GM12878 (cell line): ENCODE measurements at regions not wholly inside any gene's neighbourhood (a gene's known extent, or its start where the extent isn't known, plus 50 kb on each side); places are given as distances from the start of the nearest gene placed in this dataset.

Experiments
- ATAC-seq: fragments of 200-7000 bp; cut with Tn5 transposase; 3 replicates; pipeline ENCODE4 v1.9.1; 2020; ENCODE audit warnings: mild to moderate bottlenecking, moderate library complexity
- BruUV-seq: library from RNA; stranded (reverse); fragments of 400-500 nt; replicated peaks from 2 replicates; lab custom pipeline; 2021; lab: Mats Ljungman, UMichigan
- CTCF ChIA-PET: fragments of 300-600 bp; sonication (Branson Sonifier 250); formaldehyde crosslinking; extraction: SDS; loops from one replicate; lab custom pipeline; 2021; ENCODE audit warnings: inconsistent platforms; lab: Yijun Ruan, JAX
- POLR2A ChIA-PET: fragments of 350-600 bp; formaldehyde crosslinking; extraction: SDS; loops from one replicate; lab custom pipeline; 2021; ENCODE audit warnings: inconsistent platforms; lab: Charles Lee
- RAD21 ChIA-PET: fragments of 300-600 bp; sonication (Branson Sonifier 250); formaldehyde crosslinking; loops from one replicate; lab custom pipeline; 2023; ENCODE audit warnings: antibody characterized with exemption; ENCODE audit not compliant: unreplicated experiment; lab: Charles Lee
- SMC1A ChIA-PET: fragments of 300-600 bp; sonication (Branson Sonifier 250); formaldehyde crosslinking; loops from one replicate; lab custom pipeline; 2023; ENCODE audit not compliant: unreplicated experiment, uncharacterized antibody; lab: Charles Lee
- DNase-seq: peaks from one replicate; pipeline ENCODE4 v3.0.0-alpha.2; 2011; ENCODE audit warnings: low read depth, low spot score
- FAIRE-seq: peaks from 3 replicates; lab custom pipeline; 2011; peaks lifted over from hg19 to GRCh38; lab: Jason Lieb, UNC
- H2AFZ ChIP-seq: 2 replicates; pipeline ENCODE4 v1.6.0; 2011; ENCODE audit warnings: low read depth, low read length, control low read depth; ENCODE audit not compliant: control insufficient read depth
- H3K27ac ChIP-seq: 2 replicates; pipeline ENCODE4 v1.5.1; 2011; ENCODE audit warnings: control low read depth; ENCODE audit not compliant: control insufficient read depth, insufficient read depth
- H3K27me3 ChIP-seq, 2 experiments: replicated peaks in 1 of 2; 2 replicates each; pipeline versions ENCODE4 v1.6.0 to v1.6.1; 2011; ENCODE audit warnings: low read length in 1 of 2; ENCODE audit not compliant: control insufficient read depth in 2 of 2, insufficient read depth in 2 of 2
- H3K36me3 ChIP-seq, 2 experiments: 2 replicates each; pipeline ENCODE4 v1.5.1; 2011; ENCODE audit warnings: low read length in 1 of 2; ENCODE audit not compliant: control insufficient read depth in 2 of 2, insufficient read depth in 2 of 2
- H3K4me1 ChIP-seq: 2 replicates; pipeline ENCODE4 v1.6.1; 2011; ENCODE audit warnings: mild to moderate bottlenecking, low read length, moderate library complexity, mixed read lengths; ENCODE audit not compliant: control insufficient read depth, insufficient read depth
- H3K4me2 ChIP-seq: 2 replicates; pipeline ENCODE4 v1.6.0; 2011; ENCODE audit warnings: control low read depth; ENCODE audit not compliant: control insufficient read depth, insufficient read depth
- H3K4me3 ChIP-seq: fragments of 200-600 bp; sonication (generic); 2 replicates; pipeline ENCODE4 v1.5.1; 2016
- H3K79me2 ChIP-seq: 2 replicates; pipeline ENCODE4 v1.6.0; 2011; ENCODE audit warnings: low read length; ENCODE audit not compliant: control insufficient read depth, insufficient read depth
- H3K9ac ChIP-seq: 2 replicates; pipeline ENCODE4 v1.8.0; 2011; ENCODE audit warnings: low read length, control low read depth, mixed read lengths; ENCODE audit not compliant: control insufficient read depth, insufficient read depth
- H3K9me3 ChIP-seq: replicated peaks from 3 replicates; pipeline ENCODE4 v1.5.1; 2011; ENCODE audit warnings: mild to moderate bottlenecking, low read length; ENCODE audit not compliant: control insufficient read depth, insufficient read depth
- H4K20me1 ChIP-seq: 2 replicates; pipeline ENCODE4 v1.6.0; 2011; ENCODE audit not compliant: control insufficient read depth, insufficient read depth
- ASH2L ChIP-seq: fragments of 300-600, 200-600 bp; sonication (generic); IDR thresholded peaks from 2 replicates; pipeline ENCODE4 v1.6.1; 2017; ENCODE audit warnings: low read depth, mild to moderate bottlenecking, borderline replicate concordance
- BMI1 ChIP-seq: fragments of 450-650 bp; IDR thresholded peaks from 2 replicates; pipeline ENCODE4 v1.6.1; 2016; ENCODE audit warnings: mild to moderate bottlenecking, moderate library complexity, borderline replicate concordance
- CBX5 ChIP-seq: sonication (generic); IDR thresholded peaks from 2 replicates; pipeline ENCODE4 v1.6.1; 2016; ENCODE audit warnings: low read depth, moderate library complexity, mild to moderate bottlenecking, inconsistent platforms
- CREB1 ChIP-seq: IDR thresholded peaks from 2 replicates; pipeline ENCODE4 v1.6.1; 2012; ENCODE audit warnings: low read depth, mild to moderate bottlenecking, inconsistent platforms
- E4F1 ChIP-seq: fragments of 450-650 bp; IDR thresholded peaks from 2 replicates; pipeline ENCODE4 v1.6.1; 2018; ENCODE audit warnings: borderline replicate concordance, mild to moderate bottlenecking; ENCODE audit not compliant: partially characterized antibody
- EED ChIP-seq: sonication (generic); IDR thresholded peaks from 2 replicates; pipeline ENCODE4 v1.6.1; 2016; ENCODE audit warnings: antibody characterized with exemption, low read depth
- KAT2A ChIP-seq: conservative IDR thresholded peaks from 2 replicates; pipeline ENCODE4 v1.6.1; 2011; ENCODE audit warnings: low read depth, low read length; ENCODE audit not compliant: control insufficient read depth
- MEF2A ChIP-seq: IDR thresholded peaks from 2 replicates; pipeline ENCODE4 v1.6.1; 2011; ENCODE audit warnings: low read depth, mild to moderate bottlenecking, low read length, moderate library complexity; ENCODE audit not compliant: insufficient read depth
- NFIC ChIP-seq: IDR thresholded peaks from 2 replicates; pipeline ENCODE4 v1.6.1; 2012; ENCODE audit warnings: low read depth, mild to moderate bottlenecking, inconsistent platforms, low read length, moderate library complexity
- NFXL1 ChIP-seq: fragments of 450-650 bp; IDR thresholded peaks from 2 replicates; pipeline ENCODE4 v1.6.1; 2017; ENCODE audit warnings: antibody characterized with exemption, mild to moderate bottlenecking, borderline replicate concordance
- NR2C1 ChIP-seq: fragments of 450-650 bp; IDR thresholded peaks from 2 replicates; pipeline ENCODE4 v1.6.1; 2017; ENCODE audit warnings: antibody characterized with exemption, mild to moderate bottlenecking, moderate library complexity
- RBBP5 ChIP-seq: fragments of 200-600 bp; sonication (generic); conservative IDR thresholded peaks from 2 replicates; pipeline ENCODE4 v1.6.1; 2016
- RELB ChIP-seq: fragments of 450-650 bp; IDR thresholded peaks from 2 replicates; pipeline ENCODE4 v1.6.1; 2017; ENCODE audit warnings: low read depth, mild to moderate bottlenecking, moderate library complexity
- RUNX3 ChIP-seq: IDR thresholded peaks from 2 replicates; pipeline ENCODE4 v1.6.1; 2012; ENCODE audit warnings: low read length, inconsistent platforms
- USF1 ChIP-seq: IDR thresholded peaks from 2 replicates; pipeline ENCODE4 v1.6.1; 2011; ENCODE audit warnings: borderline replicate concordance, low read depth, mild to moderate bottlenecking, moderate library complexity, mixed read lengths, low read length; ENCODE audit not compliant: insufficient read depth; ENCODE audit errors: extremely low read length
- ZNF207 ChIP-seq: fragments of 450-650 bp; IDR thresholded peaks from 2 replicates; pipeline ENCODE4 v1.6.1; 2014; ENCODE audit warnings: antibody characterized with exemption, mild to moderate bottlenecking, borderline replicate concordance
- WGBS: methylation state at CpG from one replicate; pipeline ENCODE4 v1.1.6; 2016; ENCODE audit warnings: low lambda C conversion rate; ENCODE audit not compliant: insufficient replicate concordance, insufficient coverage; ENCODE audit errors: missing lambda C conversion rate; 5-methylcytosine and 5-hydroxymethylcytosine counted together
- in situ Hi-C: fragments of 300-500 bp; cut with MboI; formaldehyde crosslinking; loops from 9 replicates; pipeline ENCODE4 v1.14.3; 2018; ENCODE audit warnings: mixed read lengths
- intact Hi-C: fragments of 100-400 bp; cut with micrococcal nuclease; formaldehyde crosslinking; loops from one replicate; pipeline ENCODE4 v1.14.2; 2022; ENCODE audit not compliant: unreplicated experiment

- no peak for TF ChIP-seq EED
- TF ChIP-seq BMI1 = no peak
- no peak for TF ChIP-seq NFXL1
- no peak for TF ChIP-seq NFIC
- no peak for TF ChIP-seq MEF2A
- TF ChIP-seq CREB1 = no peak
- no peak for TF ChIP-seq CBX5
- no peak for TF ChIP-seq KAT2A
- no peak for TF ChIP-seq ASH2L
- no peak for TF ChIP-seq RELB
- TF ChIP-seq E4F1 = no peak
- TF ChIP-seq ZNF207 = no peak
- TF ChIP-seq RBBP5 = no peak
- no peak for TF ChIP-seq USF1
- TF ChIP-seq NR2C1 = no peak
- no peak for TF ChIP-seq RUNX3
- BruUV-seq = no TSS peak
- Histone ChIP-seq H2AFZ (no peak overlapping the region), H3K27ac (no peak overlapping the region), H3K36me3 (peaks cover 0 to 2% of the 10 kb centered on the region in 2 experiments; a peak in 1 of 4 replicates), H3K4me3 (no peak overlapping the region), H3K4me2 (no peak overlapping the region), H3K9me3 (no peaks in the 10 kb centered on the region), H3K27me3 (no peaks in the 10 kb centered on the region), H3K4me1 (no peaks in the 10 kb centered on the region), H4K20me1 (no peaks in the 10 kb centered on the region), H3K9ac (no peak overlapping the region), H3K79me2 (no peaks in the 10 kb centered on the region)
- FAIRE-seq (no peak), ATAC-seq (no peak), DNase-seq (no peak)
- WGBS = 93% methylated on average over 7 of the region's 7 CpGs
- ChIA-PET POLR2A (no interaction called here), SMC1A (interaction anchor here (0.8 to 1.5 kb wide), 2 partner anchors 13 to 14 kb away, joined by 3 to 5 read pairs; no protein-coding TSS in a partner anchor), RAD21 (no interaction called here), CTCF (interaction anchor here (1.0 kb wide), 1 partner anchor 24 kb away, joined by 4 read pairs; no protein-coding TSS in a partner anchor)
- in situ Hi-C loops = no loop called here
- intact Hi-C loops = no loop called here
Observed at GRCh38 chr18:23383494-23383893, 69.6 kb upstream of the RIOK3 start.
